ENCODE measurements at regions not wholly inside any gene's neighbourhood (a gene's known extent, or its start where the extent isn't known, plus 50 kb on each side); places are given as distances from the start of the nearest gene placed in this dataset.

- ATAC-seq (ENCODE audit: low FRiP score in 2 of 2) (no peak), DNase-seq (no peak)
- 97 to 98% methylated on average over 2 of the region's 2 CpGs for WGBS, 2 donors
- TF ChIP-seq EP300 (IDR thresholded peaks at IDR 0.05) (no peak), POLR2AphosphoS5 (IDR thresholded peaks at IDR 0.05) (no peak), POLR2A (IDR thresholded peaks at IDR 0.05) (no peak)
- TF ChIP-seq, protein P1, sequence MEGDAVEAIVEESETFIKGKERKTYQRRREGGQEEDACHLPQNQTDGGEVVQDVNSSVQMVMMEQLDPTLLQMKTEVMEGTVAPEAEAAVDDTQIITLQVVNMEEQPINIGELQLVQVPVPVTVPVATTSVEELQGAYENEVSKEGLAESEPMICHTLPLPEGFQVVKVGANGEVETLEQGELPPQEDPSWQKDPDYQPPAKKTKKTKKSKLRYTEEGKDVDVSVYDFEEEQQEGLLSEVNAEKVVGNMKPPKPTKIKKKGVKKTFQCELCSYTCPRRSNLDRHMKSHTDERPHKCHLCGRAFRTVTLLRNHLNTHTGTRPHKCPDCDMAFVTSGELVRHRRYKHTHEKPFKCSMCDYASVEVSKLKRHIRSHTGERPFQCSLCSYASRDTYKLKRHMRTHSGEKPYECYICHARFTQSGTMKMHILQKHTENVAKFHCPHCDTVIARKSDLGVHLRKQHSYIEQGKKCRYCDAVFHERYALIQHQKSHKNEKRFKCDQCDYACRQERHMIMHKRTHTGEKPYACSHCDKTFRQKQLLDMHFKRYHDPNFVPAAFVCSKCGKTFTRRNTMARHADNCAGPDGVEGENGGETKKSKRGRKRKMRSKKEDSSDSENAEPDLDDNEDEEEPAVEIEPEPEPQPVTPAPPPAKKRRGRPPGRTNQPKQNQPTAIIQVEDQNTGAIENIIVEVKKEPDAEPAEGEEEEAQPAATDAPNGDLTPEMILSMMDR (IDR thresholded peaks at IDR 0.05): no peak
- Histone ChIP-seq H3K27ac (no peak overlapping the region), H3K27me3 (no peaks in the 10 kb centered on the region), H3K36me3 (no peaks in the 10 kb centered on the region), H3K4me1 (no peaks in the 10 kb centered on the region), H3K9me3 (no peaks in the 10 kb centered on the region), H3K4me3 (no peak overlapping the region)
These were observed 113.3 kb upstream of the DUSP10 start for GRCh38 chr1:221855156-221855555.

GRCh38 chr1:221851336-221851735, 109.4 kb upstream of the DUSP10 start:
- H3K27ac ChIP-seq: no peak overlapping the region
- H3K36me3 ChIP-seq: no peaks in the 10 kb centered on the region
- H3K4me3 ChIP-seq: no peak overlapping the region
- no peaks in the 10 kb centered on the region for H3K4me1 ChIP-seq
- no peaks in the 10 kb centered on the region for H3K27me3 ChIP-seq
- DNase-seq (no peak), ATAC-seq (ENCODE audit: low FRiP score in 2 of 2) (no peak)
- no peaks in the 10 kb centered on the region for H3K9me3 ChIP-seq
- TF ChIP-seq POLR2A (IDR thresholded peaks at IDR 0.05) (no peak), POLR2AphosphoS5 (IDR thresholded peaks at IDR 0.05) (no peak), EP300 (IDR thresholded peaks at IDR 0.05) (no peak)
- TF ChIP-seq, protein P1 (IDR thresholded peaks at IDR 0.05): no peak

GRCh38 chr1:221850470-221851187, 108.7 kb upstream of the DUSP10 start:
- Histone ChIP-seq H3K36me3 (no peaks in the 10 kb centered on the region), H3K4me1 (no peaks in the 10 kb centered on the region), H3K9me3 (no peaks in the 10 kb centered on the region), H3K27me3 (no peaks in the 10 kb centered on the region), H3K27ac (no peak overlapping the region), H3K4me3 (no peak overlapping the region)
- DNase-seq (no peak), ATAC-seq (ENCODE audit: low FRiP score in 2 of 2) (no peak)
- 82 to 86% methylated on average over 8 of the region's 8 CpGs for WGBS, 2 donors
- no peak for TF ChIP-seq POLR2A (IDR thresholded peaks at IDR 0.05)
- no peak for TF ChIP-seq EP300 (IDR thresholded peaks at IDR 0.05)
- no peak for TF ChIP-seq POLR2AphosphoS5 (IDR thresholded peaks at IDR 0.05)
- TF ChIP-seq, protein P1 (IDR thresholded peaks at IDR 0.05): no peak

DNA sequence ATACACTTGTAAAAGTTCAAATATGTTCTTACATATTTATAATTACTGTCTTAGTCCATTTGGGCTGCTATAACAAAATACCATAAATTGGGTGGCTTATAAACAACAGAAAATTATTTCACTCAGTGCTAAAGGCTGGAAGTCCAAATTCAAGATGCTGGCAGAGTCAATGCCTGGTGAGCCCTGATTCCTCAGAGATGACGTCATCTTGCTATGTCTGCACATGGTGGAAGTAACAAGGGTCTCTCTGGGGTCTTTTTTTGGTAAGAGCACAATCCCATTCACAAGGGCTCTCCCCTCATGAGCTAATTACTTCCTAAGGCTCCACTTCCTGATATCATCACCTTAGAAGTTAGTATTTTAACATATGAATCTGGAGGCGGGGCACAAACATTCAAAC, 108.0 kb upstream of the DUSP10 start:
- H3K4me1 ChIP-seq: no peaks in the 10 kb centered on the region
- H3K4me3 ChIP-seq: no peak overlapping the region
- DNase-seq (no peak), ATAC-seq (ENCODE audit: low FRiP score in 2 of 2) (no peak)
- TF ChIP-seq POLR2A (IDR thresholded peaks at IDR 0.05) (no peak), POLR2AphosphoS5 (IDR thresholded peaks at IDR 0.05) (no peak), EP300 (IDR thresholded peaks at IDR 0.05) (no peak)
- TF ChIP-seq, protein P1 (IDR thresholded peaks at IDR 0.05): no peak
- H3K27me3 ChIP-seq: no peaks in the 10 kb centered on the region
- H3K27ac ChIP-seq: no peak overlapping the region
- 90 to 96% methylated on average over 2 of the region's 2 CpGs for WGBS, 2 donors
- H3K9me3 ChIP-seq: no peaks in the 10 kb centered on the region
- H3K36me3 ChIP-seq: no peaks in the 10 kb centered on the region

DNA sequence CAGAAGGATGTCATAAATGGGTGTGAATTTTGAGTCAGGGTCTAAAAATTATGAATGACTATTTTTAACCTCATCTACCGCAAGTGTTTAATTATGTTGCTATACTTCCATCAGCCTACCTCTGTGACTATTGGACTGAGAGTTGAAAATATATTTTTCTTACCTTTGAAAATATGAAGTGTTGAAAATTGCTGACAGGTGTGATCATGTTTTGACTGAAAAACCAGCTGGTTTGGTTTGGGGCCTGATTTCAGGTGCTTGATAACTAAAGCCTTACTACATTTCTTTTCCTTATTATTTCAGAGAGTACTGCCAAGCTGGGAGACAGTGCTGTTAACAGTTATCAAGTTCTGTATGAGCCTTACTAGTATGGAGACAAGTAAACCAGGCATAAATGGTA, 107.2 kb upstream of the DUSP10 start:
- ATAC-seq (ENCODE audit: low FRiP score in 2 of 2) (no peak), DNase-seq (no peak)
- TF ChIP-seq, protein P1 (IDR thresholded peaks at IDR 0.05): no peak
- TF ChIP-seq POLR2A (IDR thresholded peaks at IDR 0.05): no peak
- TF ChIP-seq EP300 (IDR thresholded peaks at IDR 0.05): no peak
- no peak for TF ChIP-seq POLR2AphosphoS5 (IDR thresholded peaks at IDR 0.05)
- H3K36me3 ChIP-seq: no peaks in the 10 kb centered on the region
- H3K27ac ChIP-seq: no peak overlapping the region
- H3K4me3 ChIP-seq: no peak overlapping the region
- H3K4me1 ChIP-seq: no peaks in the 10 kb centered on the region
- H3K9me3 ChIP-seq: no peaks in the 10 kb centered on the region
- no peaks in the 10 kb centered on the region for H3K27me3 ChIP-seq
- whole genome bisulfite sequencing, 2 donors: 90 to 100% methylated on average over 1 of the region's 1 CpG
